HCT116 (cell line): ENCODE measurements at regions not wholly inside any gene's neighbourhood (a gene's known extent, or its start where the extent isn't known, plus 50 kb on each side); places are given as distances from the start of the nearest gene placed in this dataset.

ENCODE experiments used
- EZH2 ChIP-seq: fragments of 200-600 bp; sonication (generic); IDR thresholded peaks from 2 replicates; pipeline ENCODE4 v1.6.1; 2017; ENCODE audit warnings: antibody characterized with exemption, mixed run types
- EZH2phosphoT487 ChIP-seq: fragments of 200-600 bp; IDR thresholded peaks from 2 replicates; pipeline ENCODE4 v1.6.1; 2018; ENCODE audit warnings: antibody characterized with exemption, borderline replicate concordance
- JUND ChIP-seq: IDR thresholded peaks from 2 replicates; pipeline ENCODE4 v1.6.1; 2012
- POLR2A ChIP-seq: IDR thresholded peaks from 2 replicates; pipeline ENCODE4 v1.7.0; 2011; ENCODE audit warnings: borderline replicate concordance; ENCODE audit not compliant: insufficient read depth, insufficient read length; ENCODE audit errors: extremely low read depth
- POLR2AphosphoS5 ChIP-seq: IDR thresholded peaks from 2 replicates; pipeline ENCODE4 v1.6.1; 2011; ENCODE audit warnings: mild to moderate bottlenecking, low read depth, low read length, moderate library complexity
- RAD21 ChIP-seq: IDR thresholded peaks from 2 replicates; pipeline ENCODE4 v1.6.1; 2012; ENCODE audit warnings: low read depth, mild to moderate bottlenecking
- ZFX ChIP-seq: fragments of 450-650 bp; IDR thresholded peaks from 2 replicates; pipeline ENCODE4 v1.6.1; 2017
- ZNF274 ChIP-seq: fragments of 200-500 bp; sonication (Bioruptor generic); IDR thresholded peaks from 2 replicates; pipeline ENCODE4 v1.6.1; 2014; ENCODE audit warnings: mild to moderate bottlenecking, low read depth, low read length, inconsistent platforms
- TF ChIP-seq, protein P1 (sequence below), 3 experiments: fragments of 200-600 bp in 1 of 3; sonication (generic) in 1 of 3; IDR thresholded peaks in 2 of 3; conservative IDR thresholded peaks in 1 of 3; 2 replicates each; pipeline ENCODE4 v1.5.1; 2012 to 2017; ENCODE audit warnings: low read depth in 2 of 3, low read length in 2 of 3, antibody characterized with exemption in 1 of 3, borderline replicate concordance in 1 of 3, control low read depth in 1 of 3, mild to moderate bottlenecking in 1 of 3, mixed read lengths in 1 of 3, mixed run types in 1 of 3, moderate library complexity in 1 of 3; ENCODE audit not compliant: insufficient read depth in 1 of 3
- TF ChIP-seq, protein P2 (sequence below): IDR thresholded peaks from 2 replicates; pipeline ENCODE4 v1.6.1; 2011; ENCODE audit warnings: mild to moderate bottlenecking, low read length, moderate library complexity; ENCODE audit not compliant: insufficient replicate concordance; ENCODE audit errors: extremely low read depth

DNA sequence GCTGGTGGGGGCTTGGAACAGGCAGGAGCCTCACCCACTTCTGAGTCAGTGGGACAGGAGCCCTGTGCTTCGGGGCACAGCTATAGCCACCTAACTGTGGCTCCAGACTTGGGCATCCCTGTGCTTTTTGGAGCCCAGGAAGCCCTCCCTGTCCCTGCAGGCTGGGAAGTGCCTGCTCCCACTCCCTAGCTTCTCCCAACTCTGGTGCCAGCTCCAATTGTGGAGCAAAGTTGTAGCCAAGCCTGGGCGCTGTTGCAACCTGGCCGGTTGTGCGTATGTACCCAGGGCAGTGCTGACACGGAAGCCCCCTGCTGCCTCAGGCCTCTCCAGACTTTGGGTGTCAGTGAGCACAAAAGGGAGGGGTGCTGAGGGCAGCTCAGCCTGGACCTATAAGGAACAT, 601.7 kb upstream of the GJE1 start:
- TF ChIP-seq POLR2AphosphoS5 (no peak), JUND (no peak), ZNF274 (no peak), ZFX (no peak), POLR2A (no peak), EZH2 (no peak), RAD21 (no peak), EZH2phosphoT487 (no peak)
- TF ChIP-seq, protein P1, sequence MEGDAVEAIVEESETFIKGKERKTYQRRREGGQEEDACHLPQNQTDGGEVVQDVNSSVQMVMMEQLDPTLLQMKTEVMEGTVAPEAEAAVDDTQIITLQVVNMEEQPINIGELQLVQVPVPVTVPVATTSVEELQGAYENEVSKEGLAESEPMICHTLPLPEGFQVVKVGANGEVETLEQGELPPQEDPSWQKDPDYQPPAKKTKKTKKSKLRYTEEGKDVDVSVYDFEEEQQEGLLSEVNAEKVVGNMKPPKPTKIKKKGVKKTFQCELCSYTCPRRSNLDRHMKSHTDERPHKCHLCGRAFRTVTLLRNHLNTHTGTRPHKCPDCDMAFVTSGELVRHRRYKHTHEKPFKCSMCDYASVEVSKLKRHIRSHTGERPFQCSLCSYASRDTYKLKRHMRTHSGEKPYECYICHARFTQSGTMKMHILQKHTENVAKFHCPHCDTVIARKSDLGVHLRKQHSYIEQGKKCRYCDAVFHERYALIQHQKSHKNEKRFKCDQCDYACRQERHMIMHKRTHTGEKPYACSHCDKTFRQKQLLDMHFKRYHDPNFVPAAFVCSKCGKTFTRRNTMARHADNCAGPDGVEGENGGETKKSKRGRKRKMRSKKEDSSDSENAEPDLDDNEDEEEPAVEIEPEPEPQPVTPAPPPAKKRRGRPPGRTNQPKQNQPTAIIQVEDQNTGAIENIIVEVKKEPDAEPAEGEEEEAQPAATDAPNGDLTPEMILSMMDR (IDR thresholded peaks at IDR 0.05 in 2 of 3, conservative IDR thresholded peaks at IDR 0.05 in 1 of 3; ENCODE audit: borderline replicate concordance in 1 of 3, insufficient read depth in 1 of 3, low read depth in 2 of 3, low read length in 2 of 3): no peak
- TF ChIP-seq, protein P2, sequence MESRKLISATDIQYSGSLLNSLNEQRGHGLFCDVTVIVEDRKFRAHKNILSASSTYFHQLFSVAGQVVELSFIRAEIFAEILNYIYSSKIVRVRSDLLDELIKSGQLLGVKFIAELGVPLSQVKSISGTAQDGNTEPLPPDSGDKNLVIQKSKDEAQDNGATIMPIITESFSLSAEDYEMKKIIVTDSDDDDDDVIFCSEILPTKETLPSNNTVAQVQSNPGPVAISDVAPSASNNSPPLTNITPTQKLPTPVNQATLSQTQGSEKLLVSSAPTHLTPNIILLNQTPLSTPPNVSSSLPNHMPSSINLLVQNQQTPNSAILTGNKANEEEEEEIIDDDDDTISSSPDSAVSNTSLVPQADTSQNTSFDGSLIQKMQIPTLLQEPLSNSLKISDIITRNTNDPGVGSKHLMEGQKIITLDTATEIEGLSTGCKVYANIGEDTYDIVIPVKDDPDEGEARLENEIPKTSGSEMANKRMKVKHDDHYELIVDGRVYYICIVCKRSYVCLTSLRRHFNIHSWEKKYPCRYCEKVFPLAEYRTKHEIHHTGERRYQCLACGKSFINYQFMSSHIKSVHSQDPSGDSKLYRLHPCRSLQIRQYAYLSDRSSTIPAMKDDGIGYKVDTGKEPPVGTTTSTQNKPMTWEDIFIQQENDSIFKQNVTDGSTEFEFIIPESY: no peak
